ENCODE measurements at regions not wholly inside any gene's neighbourhood (a gene's known extent, or its start where the extent isn't known, plus 50 kb on each side); places are given as distances from the start of the nearest gene placed in this dataset.

- H3K4me1 Mint-ChIP-seq (ENCODE audit: low read depth) = no peaks in the 10 kb centered on the region
- no peak for DNase-seq
- CTCF ChIA-PET = no interaction called here
- no peaks in the 10 kb centered on the region for H3K36me3 Mint-ChIP-seq (ENCODE audit: low read depth)
- no peaks in the 10 kb centered on the region for H3K27me3 Mint-ChIP-seq (ENCODE audit: low read depth)
- no peak overlapping the region for H3K4me3 Mint-ChIP-seq
- POLR2A ChIA-PET = no interaction called here
- H3K9me3 Mint-ChIP-seq (ENCODE audit: insufficient read depth) = peaks cover 4% of the 10 kb centered on the region
- no peak overlapping the region for H3K27ac Mint-ChIP-seq
- ATAC-seq = no peak
Observed at GRCh38 chr11:80393210-80393609, 952.4 kb upstream of the TENM4 start.

- H3K4me1 Mint-ChIP-seq (ENCODE audit: low read depth) = no peaks in the 10 kb centered on the region
- no peak for DNase-seq
- no peak overlapping the region for H3K4me3 Mint-ChIP-seq
- no peak for ATAC-seq
- CTCF ChIA-PET = no interaction called here
- H3K27ac Mint-ChIP-seq = no peak overlapping the region
- no peaks in the 10 kb centered on the region for H3K36me3 Mint-ChIP-seq (ENCODE audit: low read depth)
- H3K27me3 Mint-ChIP-seq (ENCODE audit: low read depth) = no peaks in the 10 kb centered on the region
- POLR2A ChIA-PET = no interaction called here
- H3K9me3 Mint-ChIP-seq (ENCODE audit: insufficient read depth) = peaks cover 4% of the 10 kb centered on the region
Observed at GRCh38 chr11:80390505-80390904, 949.7 kb upstream of the TENM4 start.

- Mint-ChIP-seq H3K4me1 (ENCODE audit: low read depth) (no peaks in the 10 kb centered on the region), H3K27me3 (ENCODE audit: low read depth) (no peaks in the 10 kb centered on the region), H3K9me3 (ENCODE audit: insufficient read depth) (no peaks in the 10 kb centered on the region), H3K4me3 (no peak overlapping the region), H3K27ac (no peak overlapping the region), H3K36me3 (ENCODE audit: low read depth) (no peaks in the 10 kb centered on the region)
- DNase-seq (no peak), ATAC-seq (no peak)
- CTCF ChIA-PET = no interaction called here
- POLR2A ChIA-PET = no interaction called here
Observed at GRCh38 chr11:80388536-80388935, 947.7 kb upstream of the TENM4 start.

- Mint-ChIP-seq H3K36me3 (ENCODE audit: low read depth) (no peaks in the 10 kb centered on the region), H3K9me3 (ENCODE audit: insufficient read depth) (no peaks in the 10 kb centered on the region), H3K27me3 (ENCODE audit: low read depth) (no peaks in the 10 kb centered on the region), H3K4me3 (no peak overlapping the region), H3K27ac (no peak overlapping the region), H3K4me1 (ENCODE audit: low read depth) (no peaks in the 10 kb centered on the region)
- POLR2A ChIA-PET = no interaction called here
- ATAC-seq (no peak), DNase-seq (no peak)
- CTCF ChIA-PET = no interaction called here
Observed at GRCh38 chr11:80388130-80388529, 947.3 kb upstream of the TENM4 start.

GRCh38 chr11:80383655-80384054 is 942.8 kb upstream of the TENM4 start:
- Mint-ChIP-seq H3K27me3 (ENCODE audit: low read depth) (no peaks in the 10 kb centered on the region), H3K4me1 (ENCODE audit: low read depth) (no peaks in the 10 kb centered on the region), H3K4me3 (no peak overlapping the region), H3K9me3 (ENCODE audit: insufficient read depth) (no peaks in the 10 kb centered on the region), H3K27ac (no peak overlapping the region), H3K36me3 (ENCODE audit: low read depth) (no peaks in the 10 kb centered on the region)
- no peak for ATAC-seq
- no peak for DNase-seq
- CTCF ChIA-PET = no interaction called here
- POLR2A ChIA-PET = no interaction called here

GRCh38 chr11:80379620-80380278 is 938.9 kb upstream of the TENM4 start:
- H3K27ac Mint-ChIP-seq = no peak overlapping the region
- no peaks in the 10 kb centered on the region for H3K9me3 Mint-ChIP-seq (ENCODE audit: insufficient read depth)
- H3K27me3 Mint-ChIP-seq (ENCODE audit: low read depth) = no peaks in the 10 kb centered on the region
- ATAC-seq = no peak
- no peak for DNase-seq
- POLR2A ChIA-PET = no interaction called here
- CTCF ChIA-PET = no interaction called here
- H3K36me3 Mint-ChIP-seq (ENCODE audit: low read depth) = no peaks in the 10 kb centered on the region
- H3K4me3 Mint-ChIP-seq = no peak overlapping the region
- no peaks in the 10 kb centered on the region for H3K4me1 Mint-ChIP-seq (ENCODE audit: low read depth)

- H3K27me3 Mint-ChIP-seq (ENCODE audit: low read depth) = no peaks in the 10 kb centered on the region
- ATAC-seq (no peak), DNase-seq (no peak)
- H3K4me1 Mint-ChIP-seq (ENCODE audit: low read depth) = no peaks in the 10 kb centered on the region
- ChIA-PET CTCF (no interaction called here), POLR2A (no interaction called here)
- no peak overlapping the region for H3K4me3 Mint-ChIP-seq
- H3K36me3 Mint-ChIP-seq (ENCODE audit: low read depth) = no peaks in the 10 kb centered on the region
- no peak overlapping the region for H3K27ac Mint-ChIP-seq
- H3K9me3 Mint-ChIP-seq (ENCODE audit: insufficient read depth) = no peaks in the 10 kb centered on the region
Observed at GRCh38 chr11:80371931-80372330, 931.1 kb upstream of the TENM4 start.

GRCh38 chr11:80365980-80366379 is 925.1 kb upstream of the TENM4 start:
- DNase-seq (no peak), ATAC-seq (no peak)
- no peak overlapping the region for H3K27ac Mint-ChIP-seq
- no peaks in the 10 kb centered on the region for H3K27me3 Mint-ChIP-seq (ENCODE audit: low read depth)
- ChIA-PET CTCF (no interaction called here), POLR2A (no interaction called here)
- no peaks in the 10 kb centered on the region for H3K9me3 Mint-ChIP-seq (ENCODE audit: insufficient read depth)
- H3K36me3 Mint-ChIP-seq (ENCODE audit: low read depth) = no peaks in the 10 kb centered on the region
- no peaks in the 10 kb centered on the region for H3K4me1 Mint-ChIP-seq (ENCODE audit: low read depth)
- no peak overlapping the region for H3K4me3 Mint-ChIP-seq

DNA sequence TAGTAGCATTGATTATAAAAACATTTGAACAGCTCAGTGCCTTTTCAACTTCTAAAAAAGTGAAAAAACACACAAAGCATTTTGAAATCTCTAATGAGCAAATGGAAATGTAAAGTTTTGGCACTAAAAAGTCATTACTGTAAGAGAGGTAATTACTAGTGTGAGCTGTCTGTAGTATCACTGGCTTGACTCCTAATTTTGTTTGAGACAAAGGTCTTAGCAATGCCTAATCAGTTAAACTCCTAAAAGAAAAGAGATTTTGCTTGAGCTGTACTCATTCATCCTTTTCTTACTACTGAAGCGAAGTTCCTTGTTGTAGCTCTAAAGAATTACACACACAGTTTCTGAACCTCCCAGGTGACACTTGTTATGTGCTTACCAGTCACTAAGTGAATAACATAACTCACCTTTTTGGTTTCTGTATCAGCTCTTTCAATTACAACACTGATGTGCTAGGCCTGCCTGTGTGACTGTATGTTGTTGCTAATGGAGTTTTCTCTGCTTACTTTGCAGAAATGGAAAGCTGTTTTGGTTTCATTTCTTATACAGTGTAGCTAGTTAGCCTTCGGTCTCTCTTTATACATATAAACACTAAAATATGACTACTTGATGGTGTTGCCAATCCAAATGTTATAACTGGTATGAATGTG is 924.4 kb upstream of the TENM4 start:
- Mint-ChIP-seq H3K9me3 (ENCODE audit: insufficient read depth) (no peaks in the 10 kb centered on the region), H3K4me1 (ENCODE audit: low read depth) (no peaks in the 10 kb centered on the region), H3K27ac (no peak overlapping the region), H3K27me3 (ENCODE audit: low read depth) (no peaks in the 10 kb centered on the region), H3K36me3 (ENCODE audit: low read depth) (no peaks in the 10 kb centered on the region), H3K4me3 (no peak overlapping the region)
- CTCF ChIA-PET = no interaction called here
- ATAC-seq (no peak), DNase-seq (no peak)
- POLR2A ChIA-PET = no interaction called here

- no peak for DNase-seq
- H3K4me3 Mint-ChIP-seq = no peak overlapping the region
- no peaks in the 10 kb centered on the region for H3K4me1 Mint-ChIP-seq (ENCODE audit: low read depth)
Observed at GRCh38 chr11:80362563-80363340, 921.9 kb upstream of the TENM4 start.

DNA sequence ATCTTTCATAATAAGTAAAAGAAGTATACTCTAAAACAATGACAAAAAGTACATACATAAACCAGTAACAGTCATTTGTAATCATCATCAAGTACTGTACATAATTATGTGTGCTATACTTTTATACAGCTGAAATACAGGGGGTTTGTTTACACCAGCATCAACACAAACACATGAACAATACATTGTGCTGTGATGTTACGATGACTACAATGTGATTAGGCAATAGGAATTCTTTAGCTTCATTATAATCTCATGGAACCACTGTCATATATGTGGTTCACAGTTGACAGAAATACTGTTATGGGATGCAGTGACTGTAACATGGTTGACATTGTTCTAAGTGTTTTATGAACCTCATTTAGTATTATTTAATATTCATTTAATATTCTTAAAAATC is 914.4 kb upstream of the TENM4 start:
- Mint-ChIP-seq H3K36me3 (ENCODE audit: low read depth) (no peaks in the 10 kb centered on the region), H3K9me3 (ENCODE audit: insufficient read depth) (no peaks in the 10 kb centered on the region), H3K4me1 (ENCODE audit: low read depth) (no peaks in the 10 kb centered on the region), H3K4me3 (no peak overlapping the region), H3K27ac (no peak overlapping the region), H3K27me3 (ENCODE audit: low read depth) (no peaks in the 10 kb centered on the region)
- ChIA-PET POLR2A (interaction anchor here (0.6 kb wide), 1 partner anchor 9 kb away, joined by 3 read pairs; no protein-coding TSS in a partner anchor), CTCF (no interaction called here)
- DNase-seq = no peak
- ATAC-seq = no peak

More at GRCh38 chr11:80362563-80363340, 921.9 kb upstream of the TENM4 start:
- no peak for ATAC-seq
- ChIA-PET POLR2A (no interaction called here), CTCF (no interaction called here)
- no peak overlapping the region for H3K27ac Mint-ChIP-seq
- H3K9me3 Mint-ChIP-seq (ENCODE audit: insufficient read depth) = no peaks in the 10 kb centered on the region
- H3K36me3 Mint-ChIP-seq (ENCODE audit: low read depth) = no peaks in the 10 kb centered on the region
- no peaks in the 10 kb centered on the region for H3K27me3 Mint-ChIP-seq (ENCODE audit: low read depth)

- peaks cover 5% of the 10 kb centered on the region for H3K9me3 Mint-ChIP-seq (ENCODE audit: insufficient read depth)
- ATAC-seq (no peak), DNase-seq (no peak)
- H3K27ac Mint-ChIP-seq = no peak overlapping the region
- H3K27me3 Mint-ChIP-seq (ENCODE audit: low read depth) = no peaks in the 10 kb centered on the region
- no peaks in the 10 kb centered on the region for H3K36me3 Mint-ChIP-seq (ENCODE audit: low read depth)
- ChIA-PET CTCF (no interaction called here), POLR2A (no interaction called here)
- H3K4me3 Mint-ChIP-seq = no peak overlapping the region
- H3K4me1 Mint-ChIP-seq (ENCODE audit: low read depth) = no peaks in the 10 kb centered on the region
Observed at GRCh38 chr11:80350541-80350940, 909.7 kb upstream of the TENM4 start.
